ENCODE measurements at regions not wholly inside any gene's neighbourhood (a gene's known extent, or its start where the extent isn't known, plus 50 kb on each side); places are given as distances from the start of the nearest gene placed in this dataset.

GRCh38 chr3:188083011-188083410, 70.9 kb upstream of the LPP start:
- TF ChIP-seq CTCF (IDR thresholded peaks at IDR 0.05) (no peak), POLR2A (IDR thresholded peaks at IDR 0.05) (no peak)

Data from thyroid gland (tissue), 4 donors.